ENCODE measurements at regions not wholly inside any gene's neighbourhood (a gene's known extent, or its start where the extent isn't known, plus 50 kb on each side); places are given as distances from the start of the nearest gene placed in this dataset.
A peak's percentile ranks its signal among the peaks of the same experiment; 100 is the strongest.

DNA sequence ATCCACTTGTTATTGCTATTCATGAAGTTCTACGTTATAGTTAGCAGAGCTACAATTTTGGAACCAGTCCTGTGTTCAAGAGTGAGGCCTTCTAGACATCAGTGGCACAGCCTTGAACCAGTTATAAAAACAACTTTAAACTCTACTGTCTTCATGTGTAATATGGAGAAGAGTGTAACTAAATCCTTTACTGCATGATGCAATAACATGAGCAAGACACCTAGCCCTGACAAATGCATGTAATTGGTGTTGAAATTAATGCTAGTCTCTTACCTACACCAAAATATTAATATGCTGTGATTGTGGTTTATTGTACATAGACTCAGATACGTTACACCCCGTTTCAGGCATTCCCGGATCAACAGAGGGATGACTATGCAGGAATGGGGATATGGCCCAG, 654.6 kb downstream of the IRX1 start:
- no peak overlapping the region for H3K4me3 ChIP-seq (replicated peaks in 1 of 3)
- DNase-seq = no peak
- no peak overlapping the region for H3K27ac ChIP-seq
- intact Hi-C loops (cut with DNase I) = no loop called here
- peaks cover 7 to 20% of the 10 kb centered on the region in 2 donors for H3K4me1 ChIP-seq
- WGBS, 2 donors = 94 to 95% methylated on average over 4 of the region's 4 CpGs
- H3K36me3 ChIP-seq = no peaks in the 10 kb centered on the region
- H3K27me3 ChIP-seq = no peaks in the 10 kb centered on the region
- no peaks in the 10 kb centered on the region for H3K9me3 ChIP-seq
- TF ChIP-seq POLR2A (IDR thresholded peaks at IDR 0.05) (no peak), CTCF (IDR thresholded peaks at IDR 0.05) (no peak)

DNA sequence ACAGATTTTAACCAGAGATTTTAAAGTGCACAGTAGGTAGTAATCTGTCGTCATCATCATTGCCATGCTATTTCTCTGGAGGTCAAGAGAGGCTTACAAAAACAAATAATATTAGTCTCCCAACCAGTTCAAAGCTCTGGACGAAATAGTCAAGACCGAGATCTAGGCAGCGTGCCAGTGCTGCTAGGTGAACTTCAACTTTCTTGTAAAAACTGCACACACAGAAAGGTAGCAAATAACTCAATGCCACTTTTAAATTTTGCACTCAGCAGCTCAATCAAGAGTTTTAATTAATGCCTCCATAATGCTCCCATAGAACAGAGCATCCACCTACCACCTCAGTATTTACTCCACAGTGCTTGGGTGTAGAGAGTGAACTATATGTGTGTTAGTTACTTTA, 656.8 kb downstream of the IRX1 start:
- no peaks in the 10 kb centered on the region for H3K27me3 ChIP-seq
- peaks cover 11 to 31% of the 10 kb centered on the region in 2 donors for H3K4me1 ChIP-seq
- DNase-seq = peak; percentile 94 to 97
- peak overlapping the region; percentile 51 to 85 (median 71) for H3K27ac ChIP-seq
- WGBS, 2 donors = 14 to 21% methylated on average over 4 of the region's 4 CpGs
- no peaks in the 10 kb centered on the region for H3K9me3 ChIP-seq
- TF ChIP-seq POLR2A (IDR thresholded peaks at IDR 0.05) (no peak), CTCF (IDR thresholded peaks at IDR 0.05) (no peak)
- H3K4me3 ChIP-seq (replicated peaks in 1 of 3) = no peak overlapping the region
- intact Hi-C loops (cut with DNase I) = no loop called here
- H3K36me3 ChIP-seq = no peaks in the 10 kb centered on the region

- Histone ChIP-seq H3K4me1 (peaks cover 11 to 31% of the 10 kb centered on the region in 2 donors), H3K27me3 (no peaks in the 10 kb centered on the region), H3K4me3 (replicated peaks in 1 of 3) (no peak overlapping the region), H3K27ac (peak overlapping the region; percentile 39 to 61 (median 49)), H3K36me3 (no peaks in the 10 kb centered on the region), H3K9me3 (no peaks in the 10 kb centered on the region)
- DNase-seq = no peak
- TF ChIP-seq CTCF (IDR thresholded peaks at IDR 0.05) (no peak), POLR2A (IDR thresholded peaks at IDR 0.05) (no peak)
- intact Hi-C loops (cut with DNase I) = no loop called here
- 91 to 92% methylated on average over 6 of the region's 6 CpGs for WGBS, 2 donors
Observed at GRCh38 chr5:4254736-4255135, 659.1 kb downstream of the IRX1 start.

GRCh38 chr5:4255441-4255840, 659.8 kb downstream of the IRX1 start:
- H3K27ac ChIP-seq = peak overlapping the region; percentile 39 to 61 (median 60)
- intact Hi-C loops (cut with DNase I) = no loop called here
- no peak overlapping the region for H3K4me3 ChIP-seq (replicated peaks in 1 of 3)
- WGBS, 2 donors = 36 to 40% methylated on average over 4 of the region's 4 CpGs
- TF ChIP-seq CTCF (IDR thresholded peaks at IDR 0.05) = no peak
- TF ChIP-seq POLR2A (IDR thresholded peaks at IDR 0.05) = no peak
- H3K9me3 ChIP-seq = no peaks in the 10 kb centered on the region
- H3K36me3 ChIP-seq = no peaks in the 10 kb centered on the region
- peaks cover 11 to 31% of the 10 kb centered on the region in 2 donors for H3K4me1 ChIP-seq
- no peaks in the 10 kb centered on the region for H3K27me3 ChIP-seq
- DNase-seq = peak; percentile 68 to 76

- no peaks in the 10 kb centered on the region for H3K36me3 ChIP-seq
- DNase-seq = no peak
- H3K27me3 ChIP-seq = no peaks in the 10 kb centered on the region
- no peaks in the 10 kb centered on the region for H3K9me3 ChIP-seq
- H3K27ac ChIP-seq = no peak overlapping the region
- intact Hi-C loops (cut with DNase I) = no loop called here
- no peak overlapping the region for H3K4me3 ChIP-seq (replicated peaks in 1 of 3)
- TF ChIP-seq POLR2A (IDR thresholded peaks at IDR 0.05) = no peak
- no peak for TF ChIP-seq CTCF (IDR thresholded peaks at IDR 0.05)
- H3K4me1 ChIP-seq = peaks cover 4 to 16% of the 10 kb centered on the region in 2 donors
- 92 to 93% methylated on average over 4 of the region's 4 CpGs for WGBS, 2 donors
Observed at GRCh38 chr5:4258170-4258569, 662.5 kb downstream of the IRX1 start.

Measured in thyroid gland (tissue), 4 donors.